ENCODE measurements at regions not wholly inside any gene's neighbourhood (a gene's known extent, or its start where the extent isn't known, plus 50 kb on each side); places are given as distances from the start of the nearest gene placed in this dataset.

DNA sequence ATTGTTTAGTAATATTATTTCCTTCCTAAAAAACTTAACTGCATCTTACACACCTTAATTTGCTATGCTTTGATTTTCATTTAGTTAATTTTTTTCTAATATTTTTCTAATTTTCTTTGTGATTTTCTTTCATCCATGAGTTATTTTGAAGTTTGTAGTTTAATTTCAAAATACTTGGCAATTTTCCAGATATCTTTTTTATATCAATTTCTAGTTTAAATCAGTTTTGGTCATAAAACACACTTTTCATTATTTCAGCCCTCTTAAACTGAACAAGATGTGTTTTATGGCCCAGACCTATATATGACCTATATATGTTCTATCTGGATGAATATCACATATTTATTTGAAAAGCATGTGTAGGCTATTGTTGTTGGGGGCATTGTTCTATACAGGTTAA is 759.9 kb upstream of the SGO1 start (continued):
- no peak for TF ChIP-seq NANOG (IDR thresholded peaks at IDR 0.05; ENCODE audit: insufficient read depth, low read depth, low read length, poor library complexity, severe bottlenecking)
- TF ChIP-seq RBBP5 (IDR thresholded peaks at IDR 0.05; ENCODE audit: borderline replicate concordance, low read depth, low read length): no peak
- no peak for TF ChIP-seq TCF12 (IDR thresholded peaks at IDR 0.05; ENCODE audit: low read depth, low read length)
